HG02588 (cell line): ENCODE measurements at regions not wholly inside any gene's neighbourhood (a gene's known extent, or its start where the extent isn't known, plus 50 kb on each side); places are given as distances from the start of the nearest gene placed in this dataset.

ENCODE experiments used
- ATAC-seq: cut with Tn5 transposase; IDR thresholded peaks from one replicate; pipeline ENCODE4 v1.9.1; 2021; ENCODE audit warnings: mild to moderate bottlenecking, moderate library complexity; ENCODE audit not compliant: unreplicated experiment

DNA sequence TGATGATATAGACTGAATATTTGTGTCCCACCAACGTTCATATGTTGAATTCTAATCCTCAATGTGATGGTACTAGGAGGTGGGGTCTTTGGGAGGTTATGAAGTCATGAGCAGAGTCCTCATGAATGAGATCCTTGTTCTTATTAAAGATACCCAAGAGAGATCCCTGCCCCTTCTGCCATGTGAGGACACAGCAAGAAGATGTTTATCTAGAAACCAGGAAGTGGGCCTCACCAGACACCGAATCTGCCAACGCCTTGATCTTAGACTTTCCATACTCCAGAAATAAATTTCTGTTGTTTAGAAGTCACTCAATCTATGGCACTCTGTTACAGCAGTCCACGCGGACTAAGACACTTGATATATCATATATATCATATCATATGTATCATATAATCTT is 67.7 kb upstream of the GCM1 start:
- no peak for ATAC-seq

- no peak for ATAC-seq
These were observed 65.5 kb upstream of the GCM1 start for GRCh38 chr6:53214172-53214571.

GRCh38 chr6:53210811-53211210 is 62.2 kb upstream of the GCM1 start:
- no peak for ATAC-seq

DNA sequence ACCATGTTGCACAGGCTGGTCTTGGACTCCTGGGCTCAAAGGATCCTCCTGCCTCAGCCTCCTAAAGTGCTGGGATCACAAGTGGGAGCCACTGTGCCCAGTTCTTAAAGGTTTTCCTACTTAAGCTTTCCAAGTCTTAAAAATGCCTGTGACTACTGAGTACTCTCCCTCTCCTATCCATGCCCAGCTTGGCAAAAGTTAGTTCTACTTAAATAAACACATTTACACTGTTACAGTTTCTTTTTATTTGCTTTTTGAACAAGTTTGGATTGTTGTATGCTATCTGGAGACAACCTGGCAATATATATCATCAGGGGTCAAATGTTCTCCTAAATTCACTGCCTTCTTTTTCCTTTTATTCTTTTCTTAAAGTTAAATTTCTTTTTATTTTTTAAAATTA is 61.0 kb upstream of the GCM1 start:
- ATAC-seq = no peak

DNA sequence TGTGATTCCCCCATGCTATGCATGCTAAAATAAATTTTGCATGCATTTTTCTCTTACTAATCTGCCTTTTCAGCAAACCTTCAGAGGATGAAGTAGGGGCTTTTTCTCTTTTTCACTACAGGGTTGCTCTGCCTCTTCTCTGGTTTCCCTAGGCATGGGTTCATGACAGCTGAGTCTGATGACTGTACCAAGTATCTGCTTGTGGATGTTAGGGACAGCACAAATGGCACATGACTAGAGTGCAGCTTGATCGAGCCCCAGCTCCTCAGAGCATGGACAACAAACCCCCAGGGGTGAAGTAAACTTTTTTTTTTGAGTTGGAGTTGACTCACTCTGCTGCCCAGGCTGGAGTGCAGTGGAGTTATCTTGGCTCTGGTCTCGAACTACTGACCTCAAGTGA is 57.1 kb upstream of the GCM1 start:
- no peak for ATAC-seq

- ATAC-seq = no peak
These were observed 54.8 kb upstream of the GCM1 start for GRCh38 chr6:53203483-53203882.

DNA sequence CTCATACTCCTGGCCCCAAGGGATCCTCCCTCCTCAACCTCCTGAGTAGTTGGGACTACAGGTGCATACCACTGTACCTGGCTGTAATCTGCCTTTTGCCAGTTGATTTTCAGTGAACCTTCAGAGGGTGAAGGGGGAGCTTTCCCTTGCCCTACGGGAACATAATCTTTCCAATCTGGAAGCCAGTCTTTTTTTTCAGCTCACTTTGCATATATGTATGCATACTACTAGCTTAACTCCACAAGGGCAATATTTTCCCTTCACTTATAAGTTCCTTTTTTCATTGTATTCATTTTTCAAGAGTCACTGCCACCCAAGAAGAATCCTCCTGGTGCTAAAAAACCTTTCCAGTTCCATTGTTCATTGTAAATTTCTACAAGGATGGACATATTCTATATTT is 53.4 kb upstream of the GCM1 start:
- no peak for ATAC-seq

- ATAC-seq = no peak
These were observed 52.6 kb upstream of the GCM1 start for GRCh38 chr6:53201270-53201669.

- ATAC-seq = no peak
These were observed 51.1 kb upstream of the GCM1 start for GRCh38 chr6:53199765-53200164.

GRCh38 chr6:53199156-53199555 is 50.5 kb upstream of the GCM1 start:
- ATAC-seq = peak; percentile 96
